ENCODE measurements at regions not wholly inside any gene's neighbourhood (a gene's known extent, or its start where the extent isn't known, plus 50 kb on each side); places are given as distances from the start of the nearest gene placed in this dataset.

DNA sequence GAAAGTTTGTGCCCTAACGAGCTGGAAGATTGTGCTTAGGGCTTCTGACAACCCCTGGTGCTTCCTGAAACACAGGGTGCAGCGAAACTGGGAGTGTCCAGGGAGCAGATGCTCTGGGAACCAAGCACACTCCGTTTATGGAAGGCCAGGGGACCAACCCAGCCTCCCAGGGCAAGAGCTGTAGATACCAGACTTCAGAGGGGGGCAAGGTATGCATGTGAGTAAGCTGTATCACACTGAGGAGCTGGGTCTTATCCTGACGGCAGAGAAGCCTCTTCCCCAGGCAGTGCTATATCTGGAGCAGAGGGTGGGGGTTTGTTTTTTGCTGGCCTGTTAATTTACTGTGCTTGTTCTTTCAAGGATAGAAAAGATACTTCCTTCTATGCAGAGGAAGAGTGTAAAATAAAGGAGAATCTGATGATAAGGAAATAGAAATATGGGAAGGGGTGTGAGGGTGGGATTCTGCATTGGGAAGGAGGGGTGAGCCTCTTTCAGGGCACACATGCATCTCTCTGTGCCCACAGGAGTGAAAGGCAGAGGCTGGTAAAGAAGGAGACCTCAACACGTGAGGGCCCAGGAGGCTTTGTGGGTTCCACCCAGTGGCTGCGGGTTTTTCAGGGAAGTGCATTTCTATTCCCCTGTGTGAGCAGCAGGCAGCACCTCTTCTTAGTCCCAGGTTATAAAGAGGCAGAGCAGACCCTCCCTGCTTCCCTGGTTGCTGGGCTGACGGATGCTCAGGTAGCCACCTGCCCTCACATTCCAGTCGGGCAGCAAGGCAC is 314.1 kb downstream of the TCERG1L start:
- no peaks in the 10 kb centered on the region for H3K9me2 ChIP-seq (replicated peaks; ENCODE audit: low read length)
- H3K9me3 ChIP-seq (ENCODE audit: low read length) = no peaks in the 10 kb centered on the region
- ChIA-PET POLR2A (ENCODE audit: unreplicated experiment) (no interaction called here), CTCF (no interaction called here)
- no peaks in the 10 kb centered on the region for H3K4me1 ChIP-seq (ENCODE audit: insufficient read depth, low read length)
- H3K4me2 ChIP-seq (ENCODE audit: low read length) = no peak overlapping the region
- H3K4me3 ChIP-seq (ENCODE audit: low read length) = no peak overlapping the region
- no peaks in the 10 kb centered on the region for H3K79me2 ChIP-seq (ENCODE audit: low read length)
- H3F3A ChIP-seq (ENCODE audit: low read length, unreplicated experiment) = no peaks in the 10 kb centered on the region
- TF ChIP-seq EZH2phosphoT487 (IDR thresholded peaks at IDR 0.05; ENCODE audit: borderline replicate concordance, low read length) (no peak), EZH2 (IDR thresholded peaks at IDR 0.05; ENCODE audit: low read length, unreplicated experiment) (no peak)
- TF ChIP-seq, protein P1, sequence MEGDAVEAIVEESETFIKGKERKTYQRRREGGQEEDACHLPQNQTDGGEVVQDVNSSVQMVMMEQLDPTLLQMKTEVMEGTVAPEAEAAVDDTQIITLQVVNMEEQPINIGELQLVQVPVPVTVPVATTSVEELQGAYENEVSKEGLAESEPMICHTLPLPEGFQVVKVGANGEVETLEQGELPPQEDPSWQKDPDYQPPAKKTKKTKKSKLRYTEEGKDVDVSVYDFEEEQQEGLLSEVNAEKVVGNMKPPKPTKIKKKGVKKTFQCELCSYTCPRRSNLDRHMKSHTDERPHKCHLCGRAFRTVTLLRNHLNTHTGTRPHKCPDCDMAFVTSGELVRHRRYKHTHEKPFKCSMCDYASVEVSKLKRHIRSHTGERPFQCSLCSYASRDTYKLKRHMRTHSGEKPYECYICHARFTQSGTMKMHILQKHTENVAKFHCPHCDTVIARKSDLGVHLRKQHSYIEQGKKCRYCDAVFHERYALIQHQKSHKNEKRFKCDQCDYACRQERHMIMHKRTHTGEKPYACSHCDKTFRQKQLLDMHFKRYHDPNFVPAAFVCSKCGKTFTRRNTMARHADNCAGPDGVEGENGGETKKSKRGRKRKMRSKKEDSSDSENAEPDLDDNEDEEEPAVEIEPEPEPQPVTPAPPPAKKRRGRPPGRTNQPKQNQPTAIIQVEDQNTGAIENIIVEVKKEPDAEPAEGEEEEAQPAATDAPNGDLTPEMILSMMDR (conservative IDR thresholded peaks at IDR 0.05; ENCODE audit: low read depth, low read length) = no peak
- no peak overlapping the region for H3K27ac ChIP-seq (ENCODE audit: low read length)
- no TSS peak for BruUV-seq (replicated peaks)
- no peak for DNase-seq
- H2AFZ ChIP-seq (ENCODE audit: low read length) = no peak overlapping the region
- no peaks in the 10 kb centered on the region for H3K36me3 ChIP-seq (ENCODE audit: low read depth, low read length)
- intact Hi-C loops (cut with micrococcal nuclease) = no loop called here
- no peak overlapping the region for H3K9ac ChIP-seq (ENCODE audit: low read length)
- H3K27me3 ChIP-seq (ENCODE audit: low read length) = no peaks in the 10 kb centered on the region
- ATAC-seq = no peak
- no peaks in the 10 kb centered on the region for H4K20me1 ChIP-seq (ENCODE audit: low read length)

DNA sequence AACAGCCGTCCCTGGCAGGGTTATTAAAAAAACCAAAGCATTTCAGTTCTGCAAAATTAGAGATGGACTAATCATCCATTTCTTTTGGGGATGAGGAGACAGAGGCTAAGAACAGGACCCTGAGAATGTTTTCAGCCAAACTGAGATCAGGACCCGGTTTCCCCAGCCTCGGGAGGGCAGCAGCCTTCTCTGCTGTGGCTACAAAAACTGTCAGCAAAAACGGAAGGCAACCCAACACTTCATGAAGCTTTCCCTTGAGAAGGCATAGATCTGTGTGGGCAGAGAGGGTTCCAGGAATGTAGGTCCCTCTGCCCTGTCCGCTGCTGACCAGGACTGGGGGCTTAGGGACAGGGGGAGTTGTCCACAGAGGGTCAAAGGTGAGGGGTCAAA is 313.5 kb downstream of the TCERG1L start:
- H3K4me1 ChIP-seq (ENCODE audit: insufficient read depth, low read length) = no peaks in the 10 kb centered on the region
- H4K20me1 ChIP-seq (ENCODE audit: low read length) = no peaks in the 10 kb centered on the region
- no peak overlapping the region for H3K27ac ChIP-seq (ENCODE audit: low read length)
- no peak overlapping the region for H3K9ac ChIP-seq (ENCODE audit: low read length)
- ATAC-seq (no peak), DNase-seq (no peak)
- H3K36me3 ChIP-seq (ENCODE audit: low read depth, low read length) = no peaks in the 10 kb centered on the region
- no peak overlapping the region for H2AFZ ChIP-seq (ENCODE audit: low read length)
- CTCF ChIA-PET = no interaction called here
- no peaks in the 10 kb centered on the region for H3K79me2 ChIP-seq (ENCODE audit: low read length)
- no peak overlapping the region for H3K4me2 ChIP-seq (ENCODE audit: low read length)
- BruUV-seq (replicated peaks) = no TSS peak
- H3K4me3 ChIP-seq (ENCODE audit: low read length) = no peak overlapping the region
- no peaks in the 10 kb centered on the region for H3F3A ChIP-seq (ENCODE audit: low read length, unreplicated experiment)
- H3K27me3 ChIP-seq (ENCODE audit: low read length) = no peaks in the 10 kb centered on the region
- POLR2A ChIA-PET (ENCODE audit: unreplicated experiment) = no interaction called here
- H3K9me3 ChIP-seq (ENCODE audit: low read length) = no peaks in the 10 kb centered on the region
- H3K9me2 ChIP-seq (replicated peaks; ENCODE audit: low read length) = no peaks in the 10 kb centered on the region
- TF ChIP-seq EZH2phosphoT487 (IDR thresholded peaks at IDR 0.05; ENCODE audit: borderline replicate concordance, low read length) (no peak), EZH2 (IDR thresholded peaks at IDR 0.05; ENCODE audit: low read length, unreplicated experiment) (no peak)
- TF ChIP-seq, protein P1 (conservative IDR thresholded peaks at IDR 0.05; ENCODE audit: low read depth, low read length) = no peak
- intact Hi-C loops (cut with micrococcal nuclease) = no loop called here

DNA sequence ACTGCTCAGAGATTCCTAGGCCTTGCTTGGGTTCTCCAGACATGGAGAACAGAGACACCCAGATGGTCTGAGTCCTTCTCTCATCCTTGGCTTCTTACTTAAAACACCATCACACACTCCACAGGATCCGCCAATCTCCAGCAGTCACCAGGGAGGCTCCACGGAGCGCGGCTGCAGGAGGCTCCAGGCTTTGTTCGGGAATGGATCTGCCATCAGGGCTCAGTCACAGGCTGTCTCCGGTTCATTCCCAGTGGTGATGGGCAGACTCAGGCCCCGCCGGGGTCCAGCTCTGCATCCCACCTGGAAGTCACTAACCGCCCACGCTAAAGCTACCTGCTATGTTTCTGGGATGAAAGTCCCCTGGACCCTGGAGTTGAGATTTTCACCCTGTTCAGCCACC is 312.9 kb downstream of the TCERG1L start:
- no peak overlapping the region for H2AFZ ChIP-seq (ENCODE audit: low read length)
- ATAC-seq (no peak), DNase-seq (no peak)
- no peaks in the 10 kb centered on the region for H3K79me2 ChIP-seq (ENCODE audit: low read length)
- no peaks in the 10 kb centered on the region for H3F3A ChIP-seq (ENCODE audit: low read length, unreplicated experiment)
- H3K4me1 ChIP-seq (ENCODE audit: insufficient read depth, low read length) = no peaks in the 10 kb centered on the region
- no peak overlapping the region for H3K4me3 ChIP-seq (ENCODE audit: low read length)
- no peaks in the 10 kb centered on the region for H4K20me1 ChIP-seq (ENCODE audit: low read length)
- no peaks in the 10 kb centered on the region for H3K9me2 ChIP-seq (replicated peaks; ENCODE audit: low read length)
- intact Hi-C loops (cut with micrococcal nuclease) = no loop called here
- H3K27me3 ChIP-seq (ENCODE audit: low read length) = no peaks in the 10 kb centered on the region
- H3K4me2 ChIP-seq (ENCODE audit: low read length) = no peak overlapping the region
- CTCF ChIA-PET = no interaction called here
- TF ChIP-seq, protein P1 (conservative IDR thresholded peaks at IDR 0.05; ENCODE audit: low read depth, low read length) = no peak
- no peak for TF ChIP-seq EZH2phosphoT487 (IDR thresholded peaks at IDR 0.05; ENCODE audit: borderline replicate concordance, low read length)
- no peak for TF ChIP-seq EZH2 (IDR thresholded peaks at IDR 0.05; ENCODE audit: low read length, unreplicated experiment)
- H3K36me3 ChIP-seq (ENCODE audit: low read depth, low read length) = no peaks in the 10 kb centered on the region
- no peak overlapping the region for H3K9ac ChIP-seq (ENCODE audit: low read length)
- no peak overlapping the region for H3K27ac ChIP-seq (ENCODE audit: low read length)
- no peaks in the 10 kb centered on the region for H3K9me3 ChIP-seq (ENCODE audit: low read length)
- BruUV-seq (replicated peaks) = no TSS peak
- POLR2A ChIA-PET (ENCODE audit: unreplicated experiment) = no interaction called here
